IPS-NIHi7 (cell line): ENCODE measurements at regions not wholly inside any gene's neighbourhood (a gene's known extent, or its start where the extent isn't known, plus 50 kb on each side); places are given as distances from the start of the nearest gene placed in this dataset.
"Not testable (repeated sequence)": the region's sequence is repeated elsewhere in the genome, so short reads cannot be mapped to it uniquely, and the experiment has no call there.

Experiments used
- DNase-seq: peaks from one replicate; pipeline ENCODE4 v3.0.0; 2012; ENCODE audit warnings: mixed read lengths; ENCODE audit errors: extremely low spot score

DNA sequence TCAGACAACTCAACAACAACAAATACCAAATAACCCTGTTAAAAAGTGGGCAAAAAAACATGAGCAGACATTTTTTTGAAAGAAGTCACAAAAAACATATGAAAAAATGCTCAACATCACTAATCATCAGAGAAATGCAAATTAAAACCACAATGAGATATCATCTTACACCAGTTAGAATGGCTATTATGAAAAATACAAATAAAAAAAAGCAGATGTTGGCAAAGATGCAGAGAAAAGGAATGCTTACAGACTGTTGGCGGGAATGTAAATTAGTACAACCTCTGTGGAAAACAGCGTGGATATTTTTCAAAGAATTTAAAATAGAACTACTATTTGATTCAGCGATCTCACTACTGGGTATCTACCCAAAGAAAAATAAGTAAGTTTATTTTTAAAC, 114.0 kb downstream of the SLC38A4 start:
- no peak for DNase-seq

- DNase-seq, result no peak
Measured at GRCh38 chr12:46710125-46710743, 115.6 kb downstream of the SLC38A4 start.

DNA sequence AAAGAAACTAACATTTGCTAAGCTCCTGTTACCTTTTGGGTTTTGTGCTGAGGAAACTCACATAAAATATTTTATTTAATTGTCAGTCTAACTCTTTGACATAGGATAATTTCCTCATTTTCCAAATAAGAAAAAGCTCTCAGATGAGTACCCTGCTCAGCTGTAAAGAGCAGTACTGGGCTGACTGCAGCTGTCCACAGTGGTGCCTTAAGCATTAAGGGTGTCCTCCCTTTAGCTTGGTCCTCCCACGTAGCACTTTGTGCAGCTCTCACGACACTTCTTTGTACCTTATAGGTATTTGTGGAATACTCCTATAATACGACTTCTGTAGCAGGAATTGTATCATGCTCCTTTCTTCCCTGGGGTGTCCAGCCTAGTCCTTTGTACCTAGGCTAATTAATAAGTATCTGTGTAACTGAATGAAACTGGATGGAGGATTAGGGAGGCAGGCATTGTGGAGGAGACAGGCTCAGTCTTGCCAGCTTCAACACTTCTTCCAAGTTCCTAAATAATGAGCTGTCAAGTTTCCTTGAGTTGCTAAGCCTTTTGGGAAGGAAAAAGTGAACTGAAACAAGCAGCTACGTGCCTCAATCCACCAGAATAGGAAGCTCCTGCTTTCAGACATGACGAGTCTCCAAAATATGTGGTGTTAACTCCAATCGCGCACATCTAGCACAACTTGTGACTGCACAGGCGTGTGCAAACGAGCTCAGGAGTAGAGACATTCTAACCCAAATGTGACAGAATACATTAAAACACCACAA, 123.0 kb downstream of the SLC38A4 start:
- no peak for DNase-seq

GRCh38 chr12:46701356-46701755, 124.4 kb downstream of the SLC38A4 start:
- no peak for DNase-seq

- DNase-seq, result no peak
Measured at GRCh38 chr12:46699986-46700385, 125.8 kb downstream of the SLC38A4 start.

GRCh38 chr12:46698003-46698402, 127.8 kb downstream of the SLC38A4 start:
- DNase-seq, result no peak

GRCh38 chr12:46693518-46693917, 132.3 kb downstream of the SLC38A4 start:
- no peak for DNase-seq

DNA sequence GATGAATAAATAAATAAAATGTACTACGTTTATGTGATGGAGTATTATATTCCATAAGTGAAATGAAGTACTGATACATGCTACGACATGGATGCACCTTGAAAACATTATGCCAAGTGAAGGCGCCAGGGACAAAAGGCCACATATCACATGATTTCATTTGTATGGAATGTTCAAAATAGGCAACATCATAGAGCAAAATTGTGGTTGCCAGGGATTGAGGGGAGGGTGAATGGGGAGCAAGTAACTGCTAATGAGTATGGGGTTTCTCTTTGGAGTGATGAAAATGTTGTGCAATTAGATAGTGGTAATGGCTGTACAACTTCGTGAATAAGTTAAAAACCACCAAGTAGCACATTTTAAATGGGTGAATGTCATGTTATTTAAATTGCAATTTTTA, 132.8 kb downstream of the SLC38A4 start:
- no peak for DNase-seq

DNA sequence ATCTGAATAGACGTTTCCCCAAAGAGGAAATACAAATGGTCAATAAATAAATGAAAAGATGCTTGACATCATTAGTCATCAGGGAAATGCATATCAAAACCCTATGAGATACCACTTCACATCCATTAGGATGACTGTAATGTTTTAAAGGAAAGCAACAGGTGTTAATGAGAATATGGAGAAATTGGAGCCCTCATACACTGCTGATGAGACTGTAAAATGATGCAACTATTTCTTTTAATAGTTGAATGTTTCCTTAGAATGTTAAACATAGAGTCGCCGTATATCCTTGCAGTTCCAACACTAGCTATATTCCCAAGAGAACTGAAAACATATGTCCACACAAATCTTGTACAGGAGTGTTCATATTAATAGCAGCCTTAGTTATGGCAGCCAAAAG, 133.2 kb downstream of the SLC38A4 start:
- no peak for DNase-seq

DNA sequence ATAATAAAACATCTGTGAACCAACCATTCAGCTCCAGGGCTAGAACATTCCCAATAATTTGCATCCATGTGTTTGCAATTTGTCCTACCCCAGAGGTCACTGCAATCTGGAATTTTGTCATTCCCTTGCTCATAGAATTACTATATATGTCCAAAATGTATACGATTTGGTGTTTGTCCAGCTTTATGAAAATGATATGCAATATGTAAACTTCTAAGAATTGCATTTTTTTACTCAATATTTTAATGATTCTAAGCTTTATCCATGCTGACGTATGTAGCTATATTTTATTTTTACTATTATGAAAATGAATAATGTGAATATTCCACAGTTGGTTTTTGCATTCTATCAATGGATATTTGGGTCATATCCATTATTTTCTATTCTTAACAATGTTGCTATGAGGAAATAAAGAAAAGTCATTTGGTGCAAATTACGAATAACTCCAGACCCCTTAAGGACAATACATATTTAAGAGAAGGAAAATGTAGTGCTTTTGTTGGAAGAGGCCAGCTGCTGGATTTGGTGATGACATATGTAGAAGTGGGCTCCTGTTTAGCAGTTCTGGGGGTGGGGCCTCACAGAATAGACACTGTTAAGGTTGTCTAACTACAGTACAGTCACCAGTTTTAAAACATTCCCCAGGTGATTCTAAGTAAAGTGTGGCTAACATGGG, 139.4 kb downstream of the SLC38A4 start:
- DNase-seq, result no peak

DNA sequence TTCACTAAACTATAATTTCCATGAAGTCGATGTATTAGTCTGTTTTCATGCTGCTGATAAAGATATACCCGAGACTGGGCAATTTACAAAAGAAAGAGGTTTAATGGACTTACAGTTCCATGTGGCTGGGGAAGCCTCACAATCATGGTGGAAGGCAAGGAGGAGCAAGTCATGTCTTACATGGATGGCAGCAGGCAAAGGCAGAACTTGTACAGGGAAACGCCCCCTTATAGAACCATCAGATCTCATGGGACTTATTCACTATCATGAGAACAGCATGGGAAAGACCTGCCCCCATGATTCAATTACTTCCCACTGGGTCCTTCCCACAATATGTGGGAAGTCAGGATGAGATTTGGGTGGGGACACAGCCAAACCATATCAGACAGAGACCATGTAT, 141.6 kb downstream of the SLC38A4 start:
- not testable (repeated sequence) for DNase-seq

GRCh38 chr12:46682148-46682547, 143.6 kb downstream of the SLC38A4 start:
- DNase-seq, result no peak

DNA sequence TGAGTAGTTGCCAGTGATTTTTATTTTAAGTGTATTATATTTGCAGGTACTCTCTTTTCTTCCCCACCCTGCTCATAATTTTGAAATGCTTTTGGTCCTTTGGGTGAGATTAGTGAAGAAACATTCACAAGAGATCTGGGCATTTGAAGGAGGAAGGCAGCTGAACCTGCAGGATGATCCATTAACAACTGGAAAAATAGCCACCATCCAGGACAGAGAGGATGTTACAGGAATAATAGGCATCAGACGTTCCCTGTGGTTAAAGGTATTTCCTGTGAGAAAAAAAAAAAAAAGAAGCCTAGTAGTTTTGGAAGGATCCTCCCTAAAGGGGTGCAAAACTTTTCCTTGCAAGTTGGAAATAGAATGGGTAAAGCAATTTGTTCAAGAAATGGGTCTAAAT, 145.3 kb downstream of the SLC38A4 start:
- no peak for DNase-seq

DNA sequence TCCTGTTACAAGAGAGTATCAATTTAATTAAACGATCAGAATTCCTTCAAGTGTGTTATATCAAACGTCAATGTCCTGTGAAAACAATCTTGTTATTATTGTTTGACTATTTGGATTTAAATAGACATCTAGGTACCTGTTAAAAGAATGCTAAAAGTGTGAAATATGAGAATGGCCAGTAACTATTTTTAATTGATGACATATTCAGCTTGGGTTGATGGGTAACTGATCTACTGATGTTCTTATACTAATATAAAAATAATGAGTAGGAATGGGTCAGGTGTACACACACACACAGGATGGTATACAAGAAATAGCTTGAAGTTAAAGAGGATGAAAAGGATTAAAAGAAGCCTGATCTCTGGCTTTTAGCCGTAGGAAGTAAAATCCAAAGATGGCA, 146.0 kb downstream of the SLC38A4 start:
- DNase-seq, result no peak

GRCh38 chr12:46678426-46678825, 147.4 kb downstream of the SLC38A4 start:
- DNase-seq, result no peak

DNA sequence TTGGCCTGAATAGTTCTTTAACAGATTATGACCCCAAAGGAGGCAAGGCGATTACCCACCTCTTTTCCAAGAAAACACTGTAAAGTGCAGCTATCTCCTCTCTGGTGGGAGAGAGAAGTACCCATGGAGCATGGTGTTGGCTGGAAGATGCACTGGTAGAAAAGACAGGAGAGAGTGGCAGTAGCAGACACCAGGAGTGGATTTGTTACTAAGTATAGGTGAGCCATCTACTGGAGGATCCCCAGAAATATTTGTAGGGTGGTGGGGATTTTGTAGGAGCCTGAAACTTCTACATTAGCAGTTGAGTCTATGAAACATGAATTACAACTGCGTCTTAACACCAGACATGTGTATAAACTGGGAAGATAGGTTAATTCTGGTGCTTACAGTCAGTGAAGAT, 148.0 kb downstream of the SLC38A4 start:
- DNase-seq, result peak; percentile 47

- DNase-seq, result no peak
Measured at GRCh38 chr12:46676797-46677520, 148.8 kb downstream of the SLC38A4 start.

DNA sequence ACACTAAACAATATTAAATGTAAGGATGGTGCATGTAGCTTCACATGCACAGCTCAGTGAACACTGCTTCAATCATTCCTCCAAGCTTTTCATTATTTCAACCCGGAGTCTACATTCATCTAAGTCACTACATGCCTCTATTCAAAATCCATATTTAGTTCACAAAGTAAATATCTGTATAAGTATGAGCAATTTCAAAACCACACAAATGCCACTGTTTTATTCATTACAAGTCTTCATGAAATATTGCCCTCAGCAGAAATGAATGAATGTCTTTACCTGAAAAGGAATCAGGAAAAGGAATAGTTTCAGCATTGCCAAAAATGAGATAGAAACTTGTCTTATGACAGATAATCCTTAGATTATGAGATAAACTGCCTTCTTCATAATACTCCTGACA, 149.4 kb downstream of the SLC38A4 start:
- DNase-seq, result no peak

- DNase-seq, result peak; percentile 31
Measured at GRCh38 chr12:46675736-46676135, 150.1 kb downstream of the SLC38A4 start.

DNA sequence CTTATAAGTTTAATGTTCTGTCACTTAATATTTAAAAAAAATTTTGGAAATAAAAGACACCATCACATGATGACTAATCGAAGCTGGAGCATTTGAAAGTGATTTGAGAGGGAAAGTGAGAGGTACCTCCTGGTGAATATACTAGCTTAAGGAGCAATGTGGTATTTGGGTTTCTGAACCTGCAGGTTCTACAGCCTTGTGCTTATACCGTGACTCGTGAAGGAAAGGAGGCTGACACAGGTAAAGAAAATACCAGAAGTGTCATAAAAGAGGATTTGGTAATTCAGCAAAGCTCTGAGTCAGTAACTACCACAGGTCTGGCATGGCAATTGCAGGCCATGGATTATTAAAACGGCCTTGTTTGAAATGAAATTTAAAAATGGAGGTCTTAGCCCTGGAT, 151.0 kb downstream of the SLC38A4 start:
- DNase-seq, result no peak

GRCh38 chr12:46674129-46674528, 151.7 kb downstream of the SLC38A4 start:
- DNase-seq, result no peak

DNA sequence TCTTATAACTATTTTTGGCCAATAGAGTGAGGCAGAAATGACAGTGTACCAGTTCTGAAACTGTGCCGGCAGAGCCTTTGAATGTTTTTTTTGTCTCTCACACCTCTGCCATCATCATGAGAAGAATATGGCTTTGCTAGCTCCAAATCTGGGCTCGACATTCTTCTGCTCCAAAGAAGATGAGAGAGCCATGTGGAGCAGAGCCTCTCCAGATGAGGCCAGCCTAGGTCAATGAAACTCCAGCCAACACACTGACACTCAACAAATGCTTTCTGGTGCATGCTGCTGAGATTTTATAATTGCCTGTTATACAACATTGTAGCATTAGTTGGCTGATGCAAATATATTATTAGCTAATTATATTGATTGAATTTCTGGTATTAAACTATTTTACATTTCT, 154.7 kb downstream of the SLC38A4 start:
- no peak for DNase-seq
